ENCODE measurements at regions not wholly inside any gene's neighbourhood (a gene's known extent, or its start where the extent isn't known, plus 50 kb on each side); places are given as distances from the start of the nearest gene placed in this dataset.

- no peak for DNase-seq
- Histone ChIP-seq H3K9me2 (replicated peaks; ENCODE audit: insufficient read depth, low read length) (no peaks in the 10 kb centered on the region), H3K9ac (ENCODE audit: low read length) (no peak overlapping the region), H2AFZ (ENCODE audit: low read length) (no peak overlapping the region), H3K27me3 (ENCODE audit: low read length) (no peaks in the 10 kb centered on the region), H4K20me1 (ENCODE audit: insufficient read depth, low read depth, low read length) (no peaks in the 10 kb centered on the region), H3K27ac (ENCODE audit: low read length) (no peak overlapping the region), H3K4me1 (ENCODE audit: low read length) (no peaks in the 10 kb centered on the region), H3K4me3 (ENCODE audit: low read length) (no peak overlapping the region), H3K9me3 (ENCODE audit: low read length) (no peaks in the 10 kb centered on the region), H3K36me3 (ENCODE audit: insufficient read depth, low read length) (no peaks in the 10 kb centered on the region), H3K79me2 (ENCODE audit: low read length) (no peaks in the 10 kb centered on the region), H3K4me2 (ENCODE audit: low read depth, low read length, poor library complexity, severe bottlenecking) (no peak overlapping the region)
Measured at GRCh38 chr16:86089334-86089900, 190.5 kb downstream of the IRF8 start.

GRCh38 chr16:86089991-86090390 lies 191.0 kb downstream of the IRF8 start:
- Histone ChIP-seq H4K20me1 (ENCODE audit: insufficient read depth, low read depth, low read length) (no peaks in the 10 kb centered on the region), H2AFZ (ENCODE audit: low read length) (no peak overlapping the region), H3K27me3 (ENCODE audit: low read length) (no peaks in the 10 kb centered on the region), H3K4me3 (ENCODE audit: low read length) (no peak overlapping the region), H3K9ac (ENCODE audit: low read length) (no peak overlapping the region), H3K9me2 (replicated peaks; ENCODE audit: insufficient read depth, low read length) (no peaks in the 10 kb centered on the region), H3K4me1 (ENCODE audit: low read length) (no peaks in the 10 kb centered on the region), H3K4me2 (ENCODE audit: low read depth, low read length, poor library complexity, severe bottlenecking) (no peak overlapping the region), H3K9me3 (ENCODE audit: low read length) (no peaks in the 10 kb centered on the region), H3K36me3 (ENCODE audit: insufficient read depth, low read length) (no peaks in the 10 kb centered on the region), H3K27ac (ENCODE audit: low read length) (no peak overlapping the region), H3K79me2 (ENCODE audit: low read length) (no peaks in the 10 kb centered on the region)
- no peak for DNase-seq

GRCh38 chr16:86090461-86091170 lies 191.7 kb downstream of the IRF8 start:
- Histone ChIP-seq H3K4me2 (ENCODE audit: low read depth, low read length, poor library complexity, severe bottlenecking) (no peak overlapping the region), H3K9me3 (ENCODE audit: low read length) (no peaks in the 10 kb centered on the region), H3K4me3 (ENCODE audit: low read length) (no peak overlapping the region), H3K27ac (ENCODE audit: low read length) (no peak overlapping the region), H3K27me3 (ENCODE audit: low read length) (no peaks in the 10 kb centered on the region), H2AFZ (ENCODE audit: low read length) (no peak overlapping the region), H3K4me1 (ENCODE audit: low read length) (no peaks in the 10 kb centered on the region), H3K9ac (ENCODE audit: low read length) (no peak overlapping the region), H3K36me3 (ENCODE audit: insufficient read depth, low read length) (no peaks in the 10 kb centered on the region), H4K20me1 (ENCODE audit: insufficient read depth, low read depth, low read length) (no peaks in the 10 kb centered on the region), H3K79me2 (ENCODE audit: low read length) (no peaks in the 10 kb centered on the region), H3K9me2 (replicated peaks; ENCODE audit: insufficient read depth, low read length) (no peaks in the 10 kb centered on the region)
- no peak for DNase-seq

- Histone ChIP-seq H3K27me3 (ENCODE audit: low read length) (no peaks in the 10 kb centered on the region), H3K9me3 (ENCODE audit: low read length) (no peaks in the 10 kb centered on the region), H3K9ac (ENCODE audit: low read length) (no peak overlapping the region), H4K20me1 (ENCODE audit: insufficient read depth, low read depth, low read length) (no peaks in the 10 kb centered on the region), H3K79me2 (ENCODE audit: low read length) (no peaks in the 10 kb centered on the region), H3K9me2 (replicated peaks; ENCODE audit: insufficient read depth, low read length) (no peaks in the 10 kb centered on the region), H3K27ac (ENCODE audit: low read length) (no peak overlapping the region), H3K4me1 (ENCODE audit: low read length) (no peaks in the 10 kb centered on the region), H3K4me2 (ENCODE audit: low read depth, low read length, poor library complexity, severe bottlenecking) (no peak overlapping the region), H3K4me3 (ENCODE audit: low read length) (no peak overlapping the region), H3K36me3 (ENCODE audit: insufficient read depth, low read length) (no peaks in the 10 kb centered on the region), H2AFZ (ENCODE audit: low read length) (no peak overlapping the region)
- no peak for DNase-seq
Measured at GRCh38 chr16:86091976-86092375, 193.0 kb downstream of the IRF8 start.

GRCh38 chr16:86092586-86093480 lies 193.9 kb downstream of the IRF8 start:
- Histone ChIP-seq H3K79me2 (ENCODE audit: low read length) (no peaks in the 10 kb centered on the region), H3K9me2 (replicated peaks; ENCODE audit: insufficient read depth, low read length) (no peaks in the 10 kb centered on the region), H3K27me3 (ENCODE audit: low read length) (no peaks in the 10 kb centered on the region), H3K4me1 (ENCODE audit: low read length) (no peaks in the 10 kb centered on the region), H4K20me1 (ENCODE audit: insufficient read depth, low read depth, low read length) (no peaks in the 10 kb centered on the region), H3K4me3 (ENCODE audit: low read length) (no peak overlapping the region), H3K9ac (ENCODE audit: low read length) (no peak overlapping the region), H3K36me3 (ENCODE audit: insufficient read depth, low read length) (no peaks in the 10 kb centered on the region), H2AFZ (ENCODE audit: low read length) (no peak overlapping the region), H3K9me3 (ENCODE audit: low read length) (no peaks in the 10 kb centered on the region), H3K27ac (ENCODE audit: low read length) (no peak overlapping the region), H3K4me2 (ENCODE audit: low read depth, low read length, poor library complexity, severe bottlenecking) (no peak overlapping the region)
- DNase-seq, result no peak

GRCh38 chr16:86093801-86094750 lies 195.1 kb downstream of the IRF8 start:
- Histone ChIP-seq H3K79me2 (ENCODE audit: low read length) (no peaks in the 10 kb centered on the region), H3K4me3 (ENCODE audit: low read length) (no peak overlapping the region)

GRCh38 chr16:86095131-86095752 lies 196.3 kb downstream of the IRF8 start:
- DNase-seq, result no peak
- Histone ChIP-seq H3K27me3 (ENCODE audit: low read length) (no peaks in the 10 kb centered on the region), H4K20me1 (ENCODE audit: insufficient read depth, low read depth, low read length) (no peaks in the 10 kb centered on the region), H3K9ac (ENCODE audit: low read length) (no peak overlapping the region), H3K4me3 (ENCODE audit: low read length) (no peak overlapping the region), H3K9me3 (ENCODE audit: low read length) (no peaks in the 10 kb centered on the region), H3K9me2 (replicated peaks; ENCODE audit: insufficient read depth, low read length) (no peaks in the 10 kb centered on the region), H3K4me1 (ENCODE audit: low read length) (no peaks in the 10 kb centered on the region), H2AFZ (ENCODE audit: low read length) (no peak overlapping the region), H3K4me2 (ENCODE audit: low read depth, low read length, poor library complexity, severe bottlenecking) (no peak overlapping the region), H3K79me2 (ENCODE audit: low read length) (no peaks in the 10 kb centered on the region), H3K36me3 (ENCODE audit: insufficient read depth, low read length) (no peaks in the 10 kb centered on the region), H3K27ac (ENCODE audit: low read length) (no peak overlapping the region)

More at GRCh38 chr16:86093801-86094750, 195.1 kb downstream of the IRF8 start:
- H3K27me3 ChIP-seq (ENCODE audit: low read length), result no peaks in the 10 kb centered on the region
- no peaks in the 10 kb centered on the region for H3K9me3 ChIP-seq (ENCODE audit: low read length)
- no peaks in the 10 kb centered on the region for H3K9me2 ChIP-seq (replicated peaks; ENCODE audit: insufficient read depth, low read length)
- H2AFZ ChIP-seq (ENCODE audit: low read length), result no peak overlapping the region
- H3K4me2 ChIP-seq (ENCODE audit: low read depth, low read length, poor library complexity, severe bottlenecking), result no peak overlapping the region
- H3K4me1 ChIP-seq (ENCODE audit: low read length), result no peaks in the 10 kb centered on the region
- no peak for DNase-seq
- no peaks in the 10 kb centered on the region for H3K36me3 ChIP-seq (ENCODE audit: insufficient read depth, low read length)
- no peak overlapping the region for H3K9ac ChIP-seq (ENCODE audit: low read length)
- no peaks in the 10 kb centered on the region for H4K20me1 ChIP-seq (ENCODE audit: insufficient read depth, low read depth, low read length)
- no peak overlapping the region for H3K27ac ChIP-seq (ENCODE audit: low read length)
